Rectal smooth muscle tissue (tissue), 1 donor: ENCODE measurements at regions not wholly inside any gene's neighbourhood (a gene's known extent, or its start where the extent isn't known, plus 50 kb on each side); places are given as distances from the start of the nearest gene placed in this dataset.

Source experiments
- H3K27ac ChIP-seq: one replicate; pipeline ENCODE4 v1.7.0; 2013; ENCODE audit warnings: low read depth, low read length, inconsistent platforms
- H3K27me3 ChIP-seq: one replicate; pipeline ENCODE4 v1.7.0; 2013; ENCODE audit warnings: low read length; ENCODE audit not compliant: control insufficient read depth, insufficient read depth
- H3K36me3 ChIP-seq: one replicate; pipeline ENCODE4 v1.7.0; 2013; ENCODE audit warnings: low read length; ENCODE audit not compliant: control insufficient read depth, insufficient read depth
- H3K4me1 ChIP-seq: one replicate; pipeline ENCODE4 v1.7.0; 2013; ENCODE audit warnings: low read length; ENCODE audit not compliant: control insufficient read depth, insufficient read depth
- H3K4me3 ChIP-seq: one replicate; pipeline ENCODE4 v1.7.0; 2013; ENCODE audit warnings: low read length
- H3K9ac ChIP-seq: one replicate; pipeline ENCODE4 v1.7.0; 2013; ENCODE audit warnings: low read length

- Histone ChIP-seq H3K4me3 (no peak overlapping the region), H3K4me1 (no peaks in the 10 kb centered on the region), H3K9ac (no peak overlapping the region)
Measured at GRCh38 chr3:164267053-164267452, 811.2 kb downstream of the SI start.

GRCh38 chr3:164250923-164251322, 827.4 kb downstream of the SI start:
- Histone ChIP-seq H3K4me3 (no peak overlapping the region), H3K4me1 (no peaks in the 10 kb centered on the region), H3K27me3 (no peaks in the 10 kb centered on the region), H3K27ac (no peak overlapping the region), H3K36me3 (no peaks in the 10 kb centered on the region), H3K9ac (no peak overlapping the region)

More at GRCh38 chr3:164267053-164267452, 811.2 kb downstream of the SI start:
- H3K27me3 ChIP-seq: no peaks in the 10 kb centered on the region
- no peaks in the 10 kb centered on the region for H3K36me3 ChIP-seq
- H3K27ac ChIP-seq: no peak overlapping the region

- Histone ChIP-seq H3K36me3 (no peaks in the 10 kb centered on the region), H3K4me1 (no peaks in the 10 kb centered on the region), H3K9ac (no peak overlapping the region), H3K27ac (no peak overlapping the region), H3K27me3 (no peaks in the 10 kb centered on the region), H3K4me3 (no peak overlapping the region)
Measured at GRCh38 chr3:164236851-164237250, 841.4 kb downstream of the SI start.

- Histone ChIP-seq H3K4me1 (no peaks in the 10 kb centered on the region), H3K4me3 (no peak overlapping the region), H3K27me3 (no peaks in the 10 kb centered on the region), H3K27ac (no peak overlapping the region), H3K9ac (no peak overlapping the region), H3K36me3 (no peaks in the 10 kb centered on the region)
Measured at GRCh38 chr3:164235289-164236028, 842.8 kb downstream of the SI start.

- Histone ChIP-seq H3K36me3 (no peaks in the 10 kb centered on the region), H3K4me1 (no peaks in the 10 kb centered on the region), H3K9ac (no peak overlapping the region), H3K27ac (no peak overlapping the region), H3K4me3 (no peak overlapping the region), H3K27me3 (no peaks in the 10 kb centered on the region)
Measured at GRCh38 chr3:164233951-164234350, 844.3 kb downstream of the SI start.

GRCh38 chr3:164231718-164232117, 846.6 kb downstream of the SI start:
- no peaks in the 10 kb centered on the region for H3K36me3 ChIP-seq
- H3K27ac ChIP-seq: no peak overlapping the region
- H3K9ac ChIP-seq: no peak overlapping the region
- no peak overlapping the region for H3K4me3 ChIP-seq
- H3K4me1 ChIP-seq: no peaks in the 10 kb centered on the region
- no peaks in the 10 kb centered on the region for H3K27me3 ChIP-seq

- Histone ChIP-seq H3K27ac (no peak overlapping the region), H3K4me3 (no peak overlapping the region), H3K4me1 (no peaks in the 10 kb centered on the region), H3K36me3 (no peaks in the 10 kb centered on the region), H3K27me3 (no peaks in the 10 kb centered on the region), H3K9ac (no peak overlapping the region)
Measured at GRCh38 chr3:164230385-164231094, 847.8 kb downstream of the SI start.

- H3K27me3 ChIP-seq: no peaks in the 10 kb centered on the region
- no peaks in the 10 kb centered on the region for H3K4me1 ChIP-seq
- H3K4me3 ChIP-seq: no peak overlapping the region
- no peaks in the 10 kb centered on the region for H3K36me3 ChIP-seq
- H3K27ac ChIP-seq: no peak overlapping the region
- no peak overlapping the region for H3K9ac ChIP-seq
Measured at GRCh38 chr3:164224126-164224525, 854.2 kb downstream of the SI start.

- Histone ChIP-seq H3K36me3 (no peaks in the 10 kb centered on the region), H3K9ac (no peak overlapping the region), H3K4me1 (no peaks in the 10 kb centered on the region), H3K4me3 (no peak overlapping the region), H3K27ac (no peak overlapping the region), H3K27me3 (no peaks in the 10 kb centered on the region)
Measured at GRCh38 chr3:164222197-164222596, 856.1 kb downstream of the SI start.

GRCh38 chr3:164221297-164221696, 857.0 kb downstream of the SI start:
- Histone ChIP-seq H3K9ac (no peak overlapping the region), H3K4me1 (no peaks in the 10 kb centered on the region), H3K27ac (no peak overlapping the region), H3K4me3 (no peak overlapping the region), H3K27me3 (no peaks in the 10 kb centered on the region), H3K36me3 (no peaks in the 10 kb centered on the region)

GRCh38 chr3:164209363-164209762, 868.9 kb downstream of the SI start:
- H3K9ac ChIP-seq: no peak overlapping the region

GRCh38 chr3:164208821-164209220, 869.5 kb downstream of the SI start:
- Histone ChIP-seq H3K36me3 (no peaks in the 10 kb centered on the region), H3K27ac (no peak overlapping the region), H3K27me3 (no peaks in the 10 kb centered on the region), H3K4me1 (no peaks in the 10 kb centered on the region), H3K9ac (no peak overlapping the region), H3K4me3 (no peak overlapping the region)

More at GRCh38 chr3:164209363-164209762, 868.9 kb downstream of the SI start:
- Histone ChIP-seq H3K4me1 (no peaks in the 10 kb centered on the region), H3K27me3 (no peaks in the 10 kb centered on the region), H3K36me3 (no peaks in the 10 kb centered on the region), H3K4me3 (no peak overlapping the region), H3K27ac (no peak overlapping the region)

- no peak overlapping the region for H3K9ac ChIP-seq
- no peaks in the 10 kb centered on the region for H3K36me3 ChIP-seq
- H3K4me3 ChIP-seq: no peak overlapping the region
- no peaks in the 10 kb centered on the region for H3K27me3 ChIP-seq
- H3K27ac ChIP-seq: no peak overlapping the region
- no peaks in the 10 kb centered on the region for H3K4me1 ChIP-seq
Measured at GRCh38 chr3:164208048-164208447, 870.2 kb downstream of the SI start.
